ENCODE measurements at regions not wholly inside any gene's neighbourhood (a gene's known extent, or its start where the extent isn't known, plus 50 kb on each side); places are given as distances from the start of the nearest gene placed in this dataset.

GRCh38 chr21:25031750-25032149 is 575.5 kb downstream of the MRPL39 start:
- in situ Hi-C loops (cut with HindIII; ENCODE audit: low pct_ligation_motif_present, low pct_unique_long_range_greater_than_20kb, low sequenced_read_pairs), result no loop called here
- no peak for DNase-seq

GRCh38 chr21:25029580-25029979 is 577.7 kb downstream of the MRPL39 start:
- in situ Hi-C loops (cut with HindIII; ENCODE audit: low pct_ligation_motif_present, low pct_unique_long_range_greater_than_20kb, low sequenced_read_pairs), result no loop called here
- DNase-seq, result no peak

DNA sequence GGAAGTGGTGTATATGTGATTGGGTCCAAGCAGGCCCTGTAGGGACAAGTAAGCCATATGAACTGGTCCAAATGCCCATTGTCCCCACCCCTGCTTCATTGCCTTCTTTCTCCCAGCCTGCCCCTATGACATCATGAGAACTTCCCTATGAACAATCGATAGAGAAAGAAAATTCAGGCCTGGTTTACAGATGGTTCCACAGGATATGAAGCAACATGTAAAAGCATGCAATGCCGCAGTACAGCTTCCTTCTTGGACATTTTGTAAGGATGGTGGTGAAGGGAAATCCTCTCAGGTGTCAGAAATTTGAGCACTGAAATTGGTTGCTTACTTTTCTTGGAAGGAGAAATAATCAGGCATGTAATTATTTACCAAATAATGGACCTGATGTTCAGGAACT is 581.7 kb downstream of the MRPL39 start:
- DNase-seq, result no peak
- in situ Hi-C loops (cut with HindIII; ENCODE audit: low pct_ligation_motif_present, low pct_unique_long_range_greater_than_20kb, low sequenced_read_pairs), result no loop called here

DNA sequence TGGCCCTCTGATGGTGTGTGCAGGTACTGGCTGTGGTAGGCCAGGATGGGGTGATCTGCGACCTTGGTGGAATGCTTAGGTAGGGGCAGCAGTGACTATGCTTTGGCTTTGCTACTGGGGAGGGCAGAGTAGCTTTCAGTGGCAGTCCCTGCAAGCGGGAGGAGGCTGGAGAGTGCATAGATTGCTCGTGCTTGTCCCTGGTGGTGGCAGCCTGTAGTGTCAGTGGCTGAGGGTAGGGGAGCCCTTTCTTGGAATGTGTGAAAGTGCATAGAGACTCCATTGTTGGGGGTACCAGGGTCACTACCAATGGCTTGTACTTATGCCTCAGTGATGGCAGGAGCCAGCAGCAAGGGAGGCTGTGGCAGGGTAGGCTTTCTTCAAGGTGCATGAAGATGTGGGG is 582.6 kb downstream of the MRPL39 start:
- DNase-seq, result no peak
- in situ Hi-C loops (cut with HindIII; ENCODE audit: low pct_ligation_motif_present, low pct_unique_long_range_greater_than_20kb, low sequenced_read_pairs), result no loop called here

DNA sequence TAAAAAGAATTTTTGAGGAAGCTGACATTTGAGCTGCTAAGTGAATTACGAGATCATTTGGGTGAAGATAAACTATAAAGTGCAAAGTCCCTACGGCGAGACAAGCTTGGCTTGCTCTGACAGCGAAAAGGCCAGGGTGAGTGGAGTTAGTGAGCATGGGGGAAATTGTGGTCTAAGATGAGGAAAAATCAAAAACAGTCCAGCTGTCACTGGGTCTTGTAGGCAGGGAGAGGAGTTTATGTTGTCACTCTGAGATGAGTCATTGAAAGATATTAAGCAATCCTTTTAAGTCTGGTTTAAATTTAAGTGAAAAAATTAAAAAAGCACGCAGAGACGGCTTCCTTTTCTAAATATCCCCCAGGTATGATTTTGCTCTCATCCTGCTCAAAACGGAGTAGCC is 601.9 kb downstream of the MRPL39 start:
- no peak for DNase-seq
- in situ Hi-C loops (cut with HindIII; ENCODE audit: low pct_ligation_motif_present, low pct_unique_long_range_greater_than_20kb, low sequenced_read_pairs), result no loop called here

GRCh38 chr21:25002676-25003075 is 604.6 kb downstream of the MRPL39 start:
- DNase-seq, result no peak
- in situ Hi-C loops (cut with HindIII; ENCODE audit: low pct_ligation_motif_present, low pct_unique_long_range_greater_than_20kb, low sequenced_read_pairs), result no loop called here

DNA sequence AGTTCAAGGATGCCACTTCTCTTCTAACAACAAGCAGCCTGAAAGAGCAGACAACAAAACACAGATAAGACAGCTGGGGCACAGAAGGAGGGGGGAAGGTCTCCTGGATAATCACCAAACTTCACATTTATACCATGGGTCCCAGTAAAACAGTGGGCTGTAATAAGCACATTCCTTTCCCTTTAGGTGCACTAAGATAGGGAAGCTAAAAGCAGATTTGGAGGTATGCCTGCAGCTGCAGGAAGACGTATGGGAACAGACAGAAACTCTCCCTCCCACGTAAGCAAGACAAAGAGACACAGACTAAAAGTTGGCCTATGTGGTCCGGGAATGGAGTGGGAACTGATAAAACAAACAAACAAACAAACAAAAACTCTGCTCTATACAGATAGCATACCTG is 612.1 kb downstream of the MRPL39 start:
- DNase-seq, result no peak
- in situ Hi-C loops (cut with HindIII; ENCODE audit: low pct_ligation_motif_present, low pct_unique_long_range_greater_than_20kb, low sequenced_read_pairs), result no loop called here

GRCh38 chr21:24994717-24995116 is 612.6 kb downstream of the MRPL39 start:
- DNase-seq, result no peak
- in situ Hi-C loops (cut with HindIII; ENCODE audit: low pct_ligation_motif_present, low pct_unique_long_range_greater_than_20kb, low sequenced_read_pairs), result no loop called here

DNA sequence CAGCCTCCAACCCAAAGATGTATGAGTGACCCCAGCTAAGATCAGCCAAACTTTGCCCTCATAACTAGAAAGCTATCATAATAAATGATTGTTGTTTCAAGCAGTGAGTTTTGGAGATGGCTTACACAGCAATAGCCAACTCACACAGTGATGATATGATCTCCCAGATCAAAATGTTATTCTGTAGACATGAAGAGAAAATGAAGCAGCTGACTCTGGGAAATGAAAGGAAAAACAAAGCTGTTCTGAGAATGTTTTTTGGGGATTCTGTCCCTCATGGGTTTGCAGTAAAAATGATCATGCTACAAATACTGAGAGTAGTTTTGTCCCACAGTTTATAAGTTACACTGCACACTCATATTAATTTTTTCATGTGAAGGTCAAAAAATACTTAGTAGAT is 617.8 kb downstream of the MRPL39 start:
- no peak for DNase-seq
- in situ Hi-C loops (cut with HindIII; ENCODE audit: low pct_ligation_motif_present, low pct_unique_long_range_greater_than_20kb, low sequenced_read_pairs), result no loop called here

- in situ Hi-C loops (cut with HindIII; ENCODE audit: low pct_ligation_motif_present, low pct_unique_long_range_greater_than_20kb, low sequenced_read_pairs), result no loop called here
- DNase-seq, result no peak
Observed at GRCh38 chr21:24988941-24989340, 618.3 kb downstream of the MRPL39 start.

DNA sequence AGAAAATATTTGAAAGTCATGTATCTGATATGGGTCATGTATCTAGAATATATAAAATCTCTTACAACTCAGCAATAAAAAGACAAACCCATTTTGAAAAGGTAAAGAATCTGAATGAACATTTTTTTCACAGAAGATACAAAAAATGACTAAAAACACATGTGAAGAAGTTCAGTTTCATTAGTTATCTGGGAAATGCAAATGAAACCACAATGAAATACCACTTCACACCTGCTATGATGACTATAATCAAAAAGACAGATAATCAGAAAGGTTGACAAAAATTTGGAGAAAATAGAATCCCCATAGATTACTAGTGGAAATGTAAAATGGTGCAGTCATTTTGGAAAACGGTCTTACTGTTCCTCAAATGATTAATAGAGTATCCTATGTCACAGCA is 631.0 kb downstream of the MRPL39 start:
- no peak for DNase-seq
- in situ Hi-C loops (cut with HindIII; ENCODE audit: low pct_ligation_motif_present, low pct_unique_long_range_greater_than_20kb, low sequenced_read_pairs), result no loop called here

DNA sequence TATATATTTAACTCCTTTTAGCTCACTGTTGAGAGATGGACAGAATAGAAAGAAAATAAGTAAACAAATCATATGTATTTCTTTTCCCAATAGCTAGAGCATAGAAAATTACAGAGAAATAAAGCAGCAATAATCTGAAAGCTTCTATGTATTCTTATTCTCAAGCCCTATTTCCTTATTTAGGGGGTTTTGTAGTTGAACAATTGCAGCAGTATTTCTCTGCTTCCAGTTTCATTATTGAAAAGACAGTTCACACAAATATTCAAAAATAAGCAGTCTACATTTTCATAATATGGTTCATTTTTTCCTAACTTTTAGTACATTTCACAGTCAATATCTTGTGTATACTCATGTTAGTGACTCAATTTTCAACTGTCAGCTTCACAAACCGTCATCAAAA is 638.2 kb downstream of the MRPL39 start:
- no peak for DNase-seq
- in situ Hi-C loops (cut with HindIII; ENCODE audit: low pct_ligation_motif_present, low pct_unique_long_range_greater_than_20kb, low sequenced_read_pairs), result no loop called here

- in situ Hi-C loops (cut with HindIII; ENCODE audit: low pct_ligation_motif_present, low pct_unique_long_range_greater_than_20kb, low sequenced_read_pairs), result no loop called here
- DNase-seq, result no peak
Observed at GRCh38 chr21:24955275-24955961, 651.9 kb downstream of the MRPL39 start.

DNA sequence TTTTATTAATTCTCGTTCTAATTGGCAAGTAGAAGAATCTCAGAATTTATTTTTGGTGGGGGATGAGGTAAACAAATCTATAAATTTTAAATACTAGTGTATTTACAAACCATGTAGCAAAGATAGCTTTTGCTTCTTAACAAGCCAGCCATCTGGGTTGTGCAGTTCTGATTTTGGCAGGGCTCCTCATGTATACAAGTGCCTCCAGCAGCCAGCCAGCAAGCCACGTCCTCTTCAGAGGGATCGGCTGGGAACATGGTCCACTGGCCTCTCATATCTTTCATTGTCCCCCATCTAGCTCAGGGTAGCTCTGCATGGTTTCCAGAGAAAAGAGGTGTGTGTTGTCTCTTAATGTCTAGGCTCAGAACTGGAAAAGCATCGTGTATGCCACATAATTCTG is 659.1 kb downstream of the MRPL39 start:
- in situ Hi-C loops (cut with HindIII; ENCODE audit: low pct_ligation_motif_present, low pct_unique_long_range_greater_than_20kb, low sequenced_read_pairs), result no loop called here
- DNase-seq, result no peak

GRCh38 chr21:24945910-24946309 is 661.4 kb downstream of the MRPL39 start:
- in situ Hi-C loops (cut with HindIII; ENCODE audit: low pct_ligation_motif_present, low pct_unique_long_range_greater_than_20kb, low sequenced_read_pairs), result no loop called here
- DNase-seq, result no peak

DNA sequence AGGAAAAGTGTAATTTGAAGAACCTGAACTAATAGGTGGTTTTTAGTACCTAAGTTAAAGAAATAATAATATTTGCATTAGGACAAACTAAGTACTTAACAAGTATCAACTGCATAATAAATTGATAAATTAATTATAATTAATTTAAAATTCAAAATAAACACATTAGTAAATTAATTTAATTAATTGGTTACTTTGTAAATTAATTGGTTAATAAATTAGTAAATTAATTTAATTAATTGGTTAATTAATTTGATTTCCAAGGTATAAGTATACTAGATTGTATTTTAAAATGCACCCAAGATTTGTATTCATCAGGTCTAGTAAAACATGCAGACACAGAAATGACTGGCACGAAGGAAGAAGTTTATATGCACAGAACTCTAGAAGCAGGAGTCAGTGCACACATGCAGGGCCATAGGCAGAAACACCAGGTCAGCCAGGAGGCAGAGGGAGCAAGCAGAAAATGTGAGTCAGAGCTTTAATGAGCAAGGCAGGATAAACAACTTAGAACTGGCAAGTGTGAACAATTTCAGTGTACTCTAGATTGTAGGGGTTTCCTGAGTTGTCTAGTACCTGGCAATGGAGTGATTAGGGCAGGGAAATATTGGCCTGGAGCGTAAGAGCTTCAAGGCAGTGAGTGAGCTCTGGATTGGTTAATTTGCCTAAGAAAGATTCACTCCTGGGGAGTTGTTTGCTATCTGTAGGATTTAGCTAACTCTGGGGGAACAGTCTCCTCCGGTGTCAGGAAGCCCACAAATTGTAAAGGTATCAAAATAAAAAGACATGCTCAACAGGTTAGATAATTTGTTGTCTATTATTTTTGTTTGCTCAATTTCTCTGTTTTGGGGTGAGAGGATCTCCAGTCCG is 665.7 kb downstream of the MRPL39 start:
- no peak for DNase-seq
- in situ Hi-C loops (cut with HindIII; ENCODE audit: low pct_ligation_motif_present, low pct_unique_long_range_greater_than_20kb, low sequenced_read_pairs), result no loop called here

DNA sequence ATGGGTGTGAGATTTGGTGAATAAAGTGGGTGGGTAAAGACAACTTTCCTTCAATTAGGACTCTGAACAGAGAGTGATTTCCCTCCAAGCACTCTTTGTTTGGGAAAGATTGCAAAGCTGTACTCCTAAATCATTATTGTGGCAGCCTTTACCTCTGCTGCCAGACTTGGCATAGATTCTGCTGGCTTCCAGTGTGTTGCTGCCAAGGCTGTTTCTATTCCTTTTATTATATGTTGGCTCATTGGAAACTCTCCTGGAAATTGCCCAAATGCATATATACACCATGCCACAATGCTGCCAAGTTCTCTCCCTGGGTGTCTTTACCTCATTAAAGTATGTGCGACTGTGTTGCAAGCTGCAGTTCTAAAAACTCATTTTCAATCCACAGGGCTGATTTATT is 668.0 kb downstream of the MRPL39 start:
- DNase-seq, result no peak
- in situ Hi-C loops (cut with HindIII; ENCODE audit: low pct_ligation_motif_present, low pct_unique_long_range_greater_than_20kb, low sequenced_read_pairs), result no loop called here

GRCh38 chr21:24938573-24938972 is 668.7 kb downstream of the MRPL39 start:
- in situ Hi-C loops (cut with HindIII; ENCODE audit: low pct_ligation_motif_present, low pct_unique_long_range_greater_than_20kb, low sequenced_read_pairs), result no loop called here

DNA sequence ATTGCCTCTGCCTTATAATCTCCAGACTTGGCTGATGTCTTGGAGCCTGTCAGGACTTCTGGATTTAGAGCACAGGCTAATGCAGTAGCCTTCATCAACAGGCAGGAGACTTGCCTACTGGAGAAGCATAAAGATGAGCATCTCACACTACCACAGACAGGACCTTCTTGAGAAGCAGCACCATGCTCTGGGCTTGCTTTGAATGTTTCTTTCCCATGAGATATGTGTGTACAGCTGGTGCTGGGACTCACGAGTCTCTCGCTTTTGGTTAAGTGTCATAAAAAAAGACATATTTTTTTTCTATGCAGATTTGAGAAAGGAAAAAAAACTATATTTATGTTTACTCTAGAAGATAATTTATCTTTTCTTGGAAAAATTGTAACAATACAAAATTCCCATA is 671.3 kb downstream of the MRPL39 start:
- no peak for DNase-seq
- in situ Hi-C loops (cut with HindIII; ENCODE audit: low pct_ligation_motif_present, low pct_unique_long_range_greater_than_20kb, low sequenced_read_pairs), result no loop called here

More at GRCh38 chr21:24938573-24938972, 668.7 kb downstream of the MRPL39 start:
- DNase-seq, result no peak

GRCh38 chr21:24910591-24910990 is 696.7 kb downstream of the MRPL39 start:
- DNase-seq, result no peak
- in situ Hi-C loops (cut with HindIII; ENCODE audit: low pct_ligation_motif_present, low pct_unique_long_range_greater_than_20kb, low sequenced_read_pairs), result no loop called here

Data from ACHN (cell line).